ENCODE measurements at regions not wholly inside any gene's neighbourhood (a gene's known extent, or its start where the extent isn't known, plus 50 kb on each side); places are given as distances from the start of the nearest gene placed in this dataset.

DNA sequence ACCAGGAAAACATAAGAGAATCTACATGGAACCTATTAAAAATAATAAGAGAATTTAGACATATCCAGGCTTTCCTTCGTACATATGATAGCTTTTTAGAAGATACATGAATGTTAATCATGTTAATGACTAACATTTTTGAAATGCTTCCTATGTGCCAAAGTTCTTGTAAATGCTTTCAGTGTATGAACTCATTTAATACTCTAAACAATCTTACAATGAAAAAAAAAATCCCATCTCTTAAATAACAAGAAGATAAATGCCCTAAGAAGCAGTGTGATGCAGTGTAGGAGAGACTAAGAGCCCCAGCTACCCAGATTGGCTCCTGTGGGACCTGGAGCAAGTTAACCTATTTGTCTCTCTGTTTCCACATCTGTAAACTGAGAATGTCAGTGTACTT is 220.4 kb upstream of the MYOCD start:
- POLR2A ChIA-PET: no interaction called here
- TF ChIP-seq, protein P1, sequence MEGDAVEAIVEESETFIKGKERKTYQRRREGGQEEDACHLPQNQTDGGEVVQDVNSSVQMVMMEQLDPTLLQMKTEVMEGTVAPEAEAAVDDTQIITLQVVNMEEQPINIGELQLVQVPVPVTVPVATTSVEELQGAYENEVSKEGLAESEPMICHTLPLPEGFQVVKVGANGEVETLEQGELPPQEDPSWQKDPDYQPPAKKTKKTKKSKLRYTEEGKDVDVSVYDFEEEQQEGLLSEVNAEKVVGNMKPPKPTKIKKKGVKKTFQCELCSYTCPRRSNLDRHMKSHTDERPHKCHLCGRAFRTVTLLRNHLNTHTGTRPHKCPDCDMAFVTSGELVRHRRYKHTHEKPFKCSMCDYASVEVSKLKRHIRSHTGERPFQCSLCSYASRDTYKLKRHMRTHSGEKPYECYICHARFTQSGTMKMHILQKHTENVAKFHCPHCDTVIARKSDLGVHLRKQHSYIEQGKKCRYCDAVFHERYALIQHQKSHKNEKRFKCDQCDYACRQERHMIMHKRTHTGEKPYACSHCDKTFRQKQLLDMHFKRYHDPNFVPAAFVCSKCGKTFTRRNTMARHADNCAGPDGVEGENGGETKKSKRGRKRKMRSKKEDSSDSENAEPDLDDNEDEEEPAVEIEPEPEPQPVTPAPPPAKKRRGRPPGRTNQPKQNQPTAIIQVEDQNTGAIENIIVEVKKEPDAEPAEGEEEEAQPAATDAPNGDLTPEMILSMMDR (IDR thresholded peaks at IDR 0.05; ENCODE audit: control extremely low read depth, extremely low read depth, low read depth, missing control alignments): no peak
- CTCF ChIA-PET: interaction anchor here (1.4 kb wide), 1 partner anchor 13 kb away, joined by 3 read pairs; no protein-coding TSS in a partner anchor
- DNase-seq (ENCODE audit: extremely low spot score): no peak

DNA sequence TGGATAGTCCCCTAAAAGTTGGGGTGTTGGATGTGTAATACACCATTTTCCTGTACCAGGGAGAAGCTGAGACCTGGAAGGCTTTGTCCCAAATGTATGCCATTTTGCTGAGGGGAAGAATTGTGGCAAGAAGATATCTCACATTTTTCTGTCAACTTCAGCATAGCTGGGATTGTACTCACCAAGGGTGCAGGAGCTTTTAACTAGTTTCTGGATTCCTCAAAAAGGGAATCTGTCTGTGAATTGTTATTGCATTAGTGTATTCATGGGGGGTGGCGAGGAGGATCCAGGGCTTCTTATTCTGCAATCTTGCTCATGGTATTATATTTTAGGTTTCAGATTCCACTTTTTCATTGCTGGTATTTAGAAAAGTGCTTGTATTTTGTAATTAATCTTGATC is 208.2 kb upstream of the MYOCD start:
- DNase-seq (ENCODE audit: extremely low spot score): no peak
- POLR2A ChIA-PET: no interaction called here
- CTCF ChIA-PET: no interaction called here
- TF ChIP-seq, protein P1 (IDR thresholded peaks at IDR 0.05; ENCODE audit: control extremely low read depth, extremely low read depth, low read depth, missing control alignments): no peak

DNA sequence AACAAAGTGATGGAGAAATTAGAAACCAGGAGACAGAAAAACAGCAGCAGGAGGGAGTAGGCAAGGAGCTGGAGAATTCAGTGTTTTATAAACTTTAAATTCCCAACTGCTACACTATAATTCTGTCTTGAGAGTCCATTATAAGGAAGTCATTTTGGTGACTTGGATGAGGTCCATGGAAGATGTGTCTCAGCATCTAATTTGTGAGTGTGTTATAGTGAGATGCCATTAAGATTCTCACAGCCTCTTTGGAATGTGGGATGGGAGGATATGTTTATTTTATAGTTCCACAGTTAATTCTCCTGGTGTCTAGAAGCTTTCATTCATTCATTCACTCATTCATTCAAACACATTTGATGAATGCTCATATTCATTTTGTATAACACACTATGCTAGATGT is 206.0 kb upstream of the MYOCD start:
- DNase-seq (ENCODE audit: extremely low spot score): no peak
- CTCF ChIA-PET: interaction anchor here (1.0 to 1.4 kb wide), 2 partner anchors 34 to 86 kb away, joined by 3 to 4 read pairs; no protein-coding TSS in a partner anchor
- POLR2A ChIA-PET: no interaction called here
- TF ChIP-seq, protein P1 (IDR thresholded peaks at IDR 0.05; ENCODE audit: control extremely low read depth, extremely low read depth, low read depth, missing control alignments): no peak

DNA sequence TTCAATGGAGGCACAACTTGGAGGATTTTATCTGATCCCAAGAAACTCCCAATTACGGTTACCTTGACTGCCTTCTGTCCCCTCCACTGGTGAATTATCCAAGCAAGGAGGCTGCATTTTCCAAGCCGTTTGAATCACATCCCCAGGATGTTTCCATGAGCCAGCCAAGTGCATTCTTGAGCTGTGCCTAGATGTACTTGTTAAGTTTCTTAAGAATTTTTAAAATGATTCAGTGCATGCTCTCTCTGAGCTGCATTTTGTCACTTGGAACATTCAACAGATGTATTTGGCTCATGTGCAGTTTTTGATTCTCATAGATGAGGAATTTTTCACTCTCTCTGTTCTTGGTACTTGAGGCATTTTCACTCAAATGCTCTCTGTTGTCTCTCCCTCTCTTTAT is 202.6 kb upstream of the MYOCD start:
- DNase-seq (ENCODE audit: extremely low spot score): no peak
- ChIA-PET POLR2A (no interaction called here), CTCF (no interaction called here)
- TF ChIP-seq, protein P1 (IDR thresholded peaks at IDR 0.05; ENCODE audit: control extremely low read depth, extremely low read depth, low read depth, missing control alignments): no peak

DNA sequence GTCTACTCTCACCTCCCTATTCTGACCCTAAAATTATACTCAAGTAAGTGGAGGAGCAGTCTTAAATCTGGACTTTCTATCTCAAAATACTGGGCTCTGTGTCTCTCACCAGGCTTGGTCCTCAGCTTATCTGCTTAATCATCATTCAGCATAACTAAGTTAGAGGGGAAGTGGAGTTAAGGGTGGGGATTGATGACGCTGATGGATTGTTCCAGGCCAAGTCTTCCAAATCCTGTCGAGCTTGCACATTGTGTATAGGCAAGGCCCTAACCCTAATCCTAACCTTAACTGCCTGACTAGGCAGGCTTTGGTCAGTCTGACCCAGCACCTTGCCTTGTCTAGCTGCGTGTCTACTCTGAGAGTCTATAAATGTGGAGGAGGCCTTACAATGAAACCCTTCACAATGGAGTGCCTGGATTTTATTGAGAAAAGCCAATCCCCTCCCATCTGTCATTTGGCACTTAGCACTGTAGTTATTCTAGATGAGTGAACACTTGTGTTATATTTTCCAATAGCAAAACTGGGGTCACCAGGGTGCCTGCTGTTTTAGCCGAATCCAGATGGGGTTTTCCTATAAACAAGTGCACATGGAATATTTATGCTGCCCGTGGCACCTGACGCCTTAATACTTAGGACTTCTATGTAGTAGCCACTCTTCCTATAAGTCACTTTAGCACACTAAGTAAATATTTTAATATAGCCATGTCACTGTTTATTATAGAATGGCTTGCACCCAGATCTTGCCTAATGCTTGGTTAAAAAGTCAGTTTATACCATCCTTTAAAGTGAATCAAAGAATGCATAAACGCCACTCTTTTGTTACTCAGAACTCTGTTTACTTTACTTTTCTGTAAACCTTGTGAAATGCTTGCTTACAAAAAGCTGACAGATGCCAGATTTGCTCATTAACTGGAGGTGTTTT is 193.2 kb upstream of the MYOCD start:
- TF ChIP-seq, protein P1 (IDR thresholded peaks at IDR 0.05; ENCODE audit: control extremely low read depth, extremely low read depth, low read depth, missing control alignments): no peak
- no peak for DNase-seq (ENCODE audit: extremely low spot score)
- CTCF ChIA-PET: interaction anchor here (1.4 kb wide), 1 partner anchor 20 kb away, joined by 3 read pairs; no protein-coding TSS in a partner anchor
- POLR2A ChIA-PET: no interaction called here

DNA sequence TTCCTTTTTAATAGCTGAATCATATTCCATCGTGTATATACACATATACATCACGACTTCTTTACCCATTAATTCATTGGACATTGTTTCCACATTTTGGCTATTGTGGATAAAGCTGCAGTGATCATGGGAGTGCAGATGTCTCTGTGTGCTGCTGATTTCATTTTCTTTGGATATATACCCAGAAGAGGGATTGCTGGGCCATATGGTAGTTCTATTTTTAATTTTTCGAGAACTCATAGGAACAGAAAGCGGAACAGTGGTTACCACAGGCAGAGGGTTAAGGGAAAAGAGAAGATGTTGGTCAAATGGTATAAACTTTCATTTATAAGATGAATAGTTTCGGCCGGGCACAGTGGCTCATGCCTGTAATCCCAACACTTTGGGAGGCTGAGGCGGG is 187.4 kb upstream of the MYOCD start:
- TF ChIP-seq, protein P1 (IDR thresholded peaks at IDR 0.05; ENCODE audit: control extremely low read depth, extremely low read depth, low read depth, missing control alignments): no peak
- DNase-seq (ENCODE audit: extremely low spot score): no peak
- ChIA-PET CTCF (no interaction called here), POLR2A (no interaction called here)

Measured in GM10248 (cell line).